Psoas muscle (tissue), 7 donors: ENCODE measurements at regions not wholly inside any gene's neighbourhood (a gene's known extent, or its start where the extent isn't known, plus 50 kb on each side); places are given as distances from the start of the nearest gene placed in this dataset.
"Not testable (repeated sequence)": the region's sequence is repeated elsewhere in the genome, so short reads cannot be mapped to it uniquely, and the experiment has no call there.

Experiments
- ATAC-seq, 4 donors: fragments of 200-7000 bp; cut with Tn5 transposase; one replicate each; pipeline ENCODE4 v1.9.1; 2020; ENCODE audit warnings: moderate library complexity in 3 of 4, mild to moderate bottlenecking in 2 of 4
- DNase-seq, 2 donors: peaks; one replicate each; pipeline ENCODE4 v3.0.0-alpha.2; 2020
- H3K27ac ChIP-seq: fragments of 200-600 bp; one replicate; pipeline ENCODE4 v1.8.0; 2022
- H3K27me3 ChIP-seq, 3 donors: fragments of 200-600 bp in 1 of 3; one replicate each; pipeline versions ENCODE4 v1.6.1 to v1.8.0; 2013 to 2022; ENCODE audit warnings: low read length in 2 of 3, mild to moderate bottlenecking in 2 of 3, moderate library complexity in 1 of 3; ENCODE audit not compliant: insufficient read depth in 3 of 3
- H3K36me3 ChIP-seq, 2 donors: fragments of 200-600 bp in 1 of 2; one replicate each; pipeline versions ENCODE4 v1.6.1 to v1.8.0; 2013 to 2022; ENCODE audit warnings: low read depth in 1 of 2, mild to moderate bottlenecking in 1 of 2, moderate library complexity in 1 of 2; ENCODE audit not compliant: insufficient read depth in 1 of 2
- H3K4me1 ChIP-seq: fragments of 200-600 bp; one replicate; pipeline ENCODE4 v1.8.0; 2022
- H3K4me3 ChIP-seq: fragments of 200-600 bp; one replicate; pipeline ENCODE4 v1.8.0; 2022; ENCODE audit warnings: mild to moderate bottlenecking
- H3K9me3 ChIP-seq: fragments of 200-600 bp; one replicate; pipeline ENCODE4 v1.8.0; 2022
- WGBS, 3 donors: extraction: QIAGEN DNeasy Blood & Tissue Kit; methylation state at CpG; one replicate each; pipeline versions ENCODE4 v1.1.6 to v1.1.7; 2013; 5-methylcytosine and 5-hydroxymethylcytosine counted together
- intact Hi-C, 2 donors: fragments of 100-400 bp; cut with DNase I; formaldehyde crosslinking; loops; one replicate each; pipeline versions ENCODE4 v1.11.0 to v1.14.2; 2022
- TF ChIP-seq, protein P1 (sequence below): fragments of 200-600 bp; IDR thresholded peaks from one replicate; pipeline ENCODE4 v1.8.0; 2022; ENCODE audit warnings: antibody characterized with exemption
- donor health status: healthy with polysubstance abuse.
- donor health status: DM: no; HTN: no; CAD: no; lungs with moderate emphysema.
- donor health status: Bipolar disorder and iron deficiency.
- donor health status: healthy.
- donor health status: DM: yes; HTN: yes; CAD: no.
- donor health status: DM: no; HTN: no; CAD: no.
- donor health status: DM: yes; HTN: yes; CAD: no.

- H3K4me1 ChIP-seq = no peaks in the 10 kb centered on the region
- H3K4me3 ChIP-seq = no peak overlapping the region
- H3K9me3 ChIP-seq = no peaks in the 10 kb centered on the region
- intact Hi-C loops = no loop called here
- TF ChIP-seq, protein P1, sequence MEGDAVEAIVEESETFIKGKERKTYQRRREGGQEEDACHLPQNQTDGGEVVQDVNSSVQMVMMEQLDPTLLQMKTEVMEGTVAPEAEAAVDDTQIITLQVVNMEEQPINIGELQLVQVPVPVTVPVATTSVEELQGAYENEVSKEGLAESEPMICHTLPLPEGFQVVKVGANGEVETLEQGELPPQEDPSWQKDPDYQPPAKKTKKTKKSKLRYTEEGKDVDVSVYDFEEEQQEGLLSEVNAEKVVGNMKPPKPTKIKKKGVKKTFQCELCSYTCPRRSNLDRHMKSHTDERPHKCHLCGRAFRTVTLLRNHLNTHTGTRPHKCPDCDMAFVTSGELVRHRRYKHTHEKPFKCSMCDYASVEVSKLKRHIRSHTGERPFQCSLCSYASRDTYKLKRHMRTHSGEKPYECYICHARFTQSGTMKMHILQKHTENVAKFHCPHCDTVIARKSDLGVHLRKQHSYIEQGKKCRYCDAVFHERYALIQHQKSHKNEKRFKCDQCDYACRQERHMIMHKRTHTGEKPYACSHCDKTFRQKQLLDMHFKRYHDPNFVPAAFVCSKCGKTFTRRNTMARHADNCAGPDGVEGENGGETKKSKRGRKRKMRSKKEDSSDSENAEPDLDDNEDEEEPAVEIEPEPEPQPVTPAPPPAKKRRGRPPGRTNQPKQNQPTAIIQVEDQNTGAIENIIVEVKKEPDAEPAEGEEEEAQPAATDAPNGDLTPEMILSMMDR = no peak
- no peaks in the 10 kb centered on the region for H3K36me3 ChIP-seq
- ATAC-seq = no peak
- DNase-seq = no peak
- H3K27me3 ChIP-seq = no peaks in the 10 kb centered on the region
- WGBS, 3 donors = 65 to 76% (median 76%) methylated on average over 3 of the region's 3 CpGs
- no peak overlapping the region for H3K27ac ChIP-seq
These were observed 96.2 kb upstream of the ALG10 start for GRCh38 chr12:33926095-33926494.

- H3K4me1 ChIP-seq, intact Hi-C loops, H3K36me3 ChIP-seq, H3K9me3 ChIP-seq, DNase-seq, H3K27me3 ChIP-seq, H3K27ac ChIP-seq, H3K4me3 ChIP-seq, ATAC-seq: not testable (repeated sequence)
- 59 to 75% (median 65%) methylated on average over 1 of the region's 1 CpG for WGBS, 3 donors
These were observed 84.6 kb upstream of the ALG10 start for GRCh38 chr12:33937669-33938068.

DNA sequence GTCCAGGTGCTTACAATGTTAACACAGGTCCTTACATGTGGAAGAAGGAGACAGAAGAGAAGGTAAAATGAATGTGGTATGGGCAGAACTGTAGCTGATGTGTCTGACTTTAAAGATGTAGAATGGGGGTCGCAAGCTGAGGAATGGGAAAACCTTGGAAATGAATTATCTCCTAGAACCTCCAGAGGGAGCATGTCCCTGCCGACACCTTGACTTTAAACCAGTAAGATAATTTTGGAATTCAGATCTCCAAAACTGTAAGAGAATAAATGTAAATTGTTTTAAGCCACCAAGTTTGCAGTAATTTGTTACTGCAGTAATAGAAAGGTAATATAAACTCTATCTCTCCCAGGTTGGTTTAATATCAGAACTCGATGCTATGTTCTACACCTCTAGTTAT lies 80.1 kb upstream of the ALG10 start:
- TF ChIP-seq, protein P1 = no peak
- intact Hi-C loops = no loop called here
- Histone ChIP-seq H3K9me3 (no peaks in the 10 kb centered on the region), H3K4me1 (no peaks in the 10 kb centered on the region), H3K27me3 (no peaks in the 10 kb centered on the region), H3K36me3 (no peaks in the 10 kb centered on the region), H3K4me3 (no peak overlapping the region), H3K27ac (no peak overlapping the region)
- DNase-seq = no peak
- WGBS, 3 donors = 57 to 69% (median 65%) methylated on average over 3 of the region's 3 CpGs
- no peak for ATAC-seq

DNA sequence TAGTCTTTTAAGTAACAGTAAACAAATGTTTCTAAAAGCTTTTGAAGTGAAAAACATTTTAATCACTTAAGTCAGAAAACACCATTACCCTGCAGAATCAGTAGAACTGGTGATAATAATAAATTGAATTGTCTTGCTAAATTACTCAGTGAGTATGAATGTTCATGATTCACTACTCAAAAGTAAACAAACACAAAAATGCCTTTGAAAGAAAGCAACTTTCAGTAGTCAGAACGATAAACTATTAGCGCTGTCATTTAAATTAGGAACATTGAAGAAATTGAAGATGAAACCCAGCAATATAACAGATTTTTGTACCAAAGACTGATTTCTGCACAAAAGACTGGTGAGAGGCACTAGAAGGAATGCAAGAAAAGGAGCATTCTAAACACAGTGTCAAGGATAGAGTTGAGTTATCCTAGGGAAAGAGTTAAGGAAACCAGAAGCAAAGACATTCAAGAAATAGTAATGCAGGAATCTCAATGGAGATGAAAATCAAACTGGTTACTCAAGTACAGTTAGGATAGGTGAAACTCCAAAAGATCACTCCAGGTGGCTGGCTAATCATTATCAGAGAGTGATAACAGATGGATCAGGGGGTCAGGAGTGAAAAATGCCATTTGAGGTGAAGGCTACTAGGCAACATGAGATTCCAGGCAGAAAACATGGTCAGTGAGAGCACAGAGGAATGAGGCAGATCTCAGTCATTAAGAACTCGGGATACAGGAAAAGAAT lies 77.4 kb upstream of the ALG10 start:
- H3K27ac ChIP-seq = no peak overlapping the region
- TF ChIP-seq, protein P1 = no peak
- no peaks in the 10 kb centered on the region for H3K36me3 ChIP-seq
- peaks cover 13% of the 10 kb centered on the region for H3K9me3 ChIP-seq
- H3K27me3 ChIP-seq = no peaks in the 10 kb centered on the region
- intact Hi-C loops = no loop called here
- ATAC-seq = no peak
- DNase-seq = no peak
- H3K4me1 ChIP-seq = no peaks in the 10 kb centered on the region
- H3K4me3 ChIP-seq = no peak overlapping the region
- 67 to 82% (median 77%) methylated on average over 3 of the region's 3 CpGs for WGBS, 3 donors

GRCh38 chr12:33945438-33945784 lies 76.9 kb upstream of the ALG10 start:
- H3K4me3 ChIP-seq = no peak overlapping the region
- ATAC-seq (no peak), DNase-seq (no peak)
- H3K27me3 ChIP-seq = no peaks in the 10 kb centered on the region
- peaks cover 15% of the 10 kb centered on the region for H3K9me3 ChIP-seq
- TF ChIP-seq, protein P1 = no peak
- WGBS, 3 donors = 69 to 80% (median 76%) methylated on average over 6 of the region's 6 CpGs
- intact Hi-C loops = no loop called here
- no peaks in the 10 kb centered on the region for H3K4me1 ChIP-seq
- H3K27ac ChIP-seq = no peak overlapping the region
- H3K36me3 ChIP-seq = no peaks in the 10 kb centered on the region

DNA sequence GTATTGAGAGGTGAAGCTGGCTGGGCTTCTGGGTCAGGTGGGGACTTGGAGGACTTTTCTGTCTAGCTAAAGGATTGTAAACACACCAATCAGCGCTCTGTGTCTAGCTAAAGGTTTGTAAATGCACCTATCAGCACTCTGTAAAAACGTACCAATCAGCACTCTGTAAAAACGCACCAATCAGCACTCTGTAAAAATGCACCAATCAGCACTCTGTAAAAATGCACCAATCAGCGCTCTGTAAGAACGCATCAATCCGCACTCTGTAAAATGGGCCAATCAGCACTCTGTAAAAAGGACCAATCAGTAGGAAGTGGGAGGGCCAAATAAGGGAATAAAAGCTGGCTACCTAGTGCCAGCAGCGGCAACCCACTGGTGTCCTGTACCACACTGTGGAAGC lies 56.1 kb upstream of the ALG10 start:
- DNase-seq, H3K4me1 ChIP-seq, H3K27ac ChIP-seq, H3K27me3 ChIP-seq, H3K9me3 ChIP-seq, H3K4me3 ChIP-seq, H3K36me3 ChIP-seq, ATAC-seq, intact Hi-C loops: not testable (repeated sequence)
- 90 to 92% (median 90%) methylated on average over 7 of the region's 7 CpGs for WGBS, 3 donors
